ENCODE measurements at regions not wholly inside any gene's neighbourhood (a gene's known extent, or its start where the extent isn't known, plus 50 kb on each side); places are given as distances from the start of the nearest gene placed in this dataset.

- H3F3A ChIP-seq (replicated peaks; ENCODE audit: low read depth) = no peaks in the 10 kb centered on the region
- no peaks in the 10 kb centered on the region for H3K27me3 ChIP-seq (ENCODE audit: insufficient read depth)
- H3K4me2 ChIP-seq = no peak overlapping the region
- H3K36me3 Mint-ChIP-seq (ENCODE audit: low read depth) = peaks cover 4% of the 10 kb centered on the region; the same call in 2 of the 3 replicates
- no peak overlapping the region for H3K27ac ChIP-seq (ENCODE audit: low read depth)
- H3K9me3 Mint-ChIP-seq = no peaks in the 10 kb centered on the region
- no peak overlapping the region for H3K4me3 Mint-ChIP-seq
- no peak for DNase-seq (ENCODE audit: low spot score)
- no peak for ATAC-seq
- H3K4me1 Mint-ChIP-seq = peaks cover 30% of the 10 kb centered on the region
- no peaks in the 10 kb centered on the region for H4K20me1 ChIP-seq (replicated peaks; ENCODE audit: insufficient read depth)
- H3K36me3 ChIP-seq (ENCODE audit: insufficient read depth) = no peaks in the 10 kb centered on the region
- TF ChIP-seq STAT1 (IDR thresholded peaks at IDR 0.05; ENCODE audit: unreplicated experiment) = no peak
- TF ChIP-seq REST (IDR thresholded peaks at IDR 0.05; ENCODE audit: unreplicated experiment) = no peak
- TF ChIP-seq POLR2AphosphoS5 (IDR thresholded peaks at IDR 0.05; ENCODE audit: low read depth) = no peak
- no peaks in the 10 kb centered on the region for H3K79me2 ChIP-seq (replicated peaks; ENCODE audit: insufficient read depth)
- no peak overlapping the region for H3K4me3 ChIP-seq
- no peak overlapping the region for H3K27ac Mint-ChIP-seq
- peaks cover 37% of the 10 kb centered on the region for H3K4me1 ChIP-seq (ENCODE audit: insufficient read depth)
- no peak overlapping the region for H2AFZ ChIP-seq
- peaks cover 7% of the 10 kb centered on the region for H3K27me3 Mint-ChIP-seq (ENCODE audit: insufficient read depth, low read depth, poor library complexity)
- H3K9me2 ChIP-seq (ENCODE audit: insufficient read depth) = peaks cover 24% of the 10 kb centered on the region
Measured at GRCh38 chr1:209389975-209390374, 193.5 kb upstream of the CAMK1G start.

DNA sequence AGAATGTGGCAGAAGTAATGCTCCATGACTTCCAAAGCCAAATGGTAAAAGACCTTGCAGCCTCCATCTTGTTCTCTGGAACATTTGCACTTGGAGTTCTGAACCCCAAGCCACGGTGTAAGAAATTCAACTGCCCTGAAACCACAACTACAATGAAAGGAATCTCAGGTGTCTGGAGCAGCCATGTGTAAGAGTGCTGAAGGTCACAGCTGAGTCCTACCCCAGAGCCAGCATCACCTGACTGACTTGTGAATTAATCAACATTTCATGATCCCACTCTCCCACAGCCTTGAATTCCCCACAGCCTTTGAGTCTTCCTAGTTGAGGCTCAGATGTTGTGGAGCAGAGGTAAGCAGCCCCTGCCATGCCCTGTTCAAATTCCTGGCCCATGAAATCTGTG lies 192.8 kb upstream of the CAMK1G start:
- no peaks in the 10 kb centered on the region for H3K79me2 ChIP-seq (replicated peaks; ENCODE audit: insufficient read depth)
- Mint-ChIP-seq H3K4me1 (peaks cover 29% of the 10 kb centered on the region), H3K27me3 (ENCODE audit: insufficient read depth, low read depth, poor library complexity) (peaks cover 7% of the 10 kb centered on the region), H3K36me3 (ENCODE audit: low read depth) (peaks cover 4% of the 10 kb centered on the region; the same call in 2 of the 3 replicates), H3K27ac (no peak overlapping the region), H3K4me3 (no peak overlapping the region), H3K9me3 (no peaks in the 10 kb centered on the region)
- ATAC-seq (no peak), DNase-seq (ENCODE audit: low spot score) (no peak)
- no peak overlapping the region for H3K27ac ChIP-seq (ENCODE audit: low read depth)
- H3K9me2 ChIP-seq (ENCODE audit: insufficient read depth) = peaks cover 24% of the 10 kb centered on the region
- H4K20me1 ChIP-seq (replicated peaks; ENCODE audit: insufficient read depth) = no peaks in the 10 kb centered on the region
- H3K4me3 ChIP-seq = no peak overlapping the region
- no peak overlapping the region for H3K4me2 ChIP-seq
- H3K4me1 ChIP-seq (ENCODE audit: insufficient read depth) = peaks cover 37% of the 10 kb centered on the region
- H3K27me3 ChIP-seq (ENCODE audit: insufficient read depth) = no peaks in the 10 kb centered on the region
- no peaks in the 10 kb centered on the region for H3F3A ChIP-seq (replicated peaks; ENCODE audit: low read depth)
- H3K36me3 ChIP-seq (ENCODE audit: insufficient read depth) = no peaks in the 10 kb centered on the region
- TF ChIP-seq CREB1 (CRISPR knock-in tag; IDR thresholded peaks at IDR 0.05; ENCODE audit: low read depth) (no peak), JUNB (IDR thresholded peaks at IDR 0.05; ENCODE audit: unreplicated experiment) (no peak), ZNF331 (CRISPR knock-in tag; IDR thresholded peaks at IDR 0.05; ENCODE audit: low read depth) (no peak), EZH2 (IDR thresholded peaks at IDR 0.05; ENCODE audit: low read depth, unreplicated experiment) (no peak), REST (IDR thresholded peaks at IDR 0.05; ENCODE audit: unreplicated experiment) (no peak), STAT1 (IDR thresholded peaks at IDR 0.05; ENCODE audit: unreplicated experiment) (no peak)
- TF ChIP-seq, protein P1, sequence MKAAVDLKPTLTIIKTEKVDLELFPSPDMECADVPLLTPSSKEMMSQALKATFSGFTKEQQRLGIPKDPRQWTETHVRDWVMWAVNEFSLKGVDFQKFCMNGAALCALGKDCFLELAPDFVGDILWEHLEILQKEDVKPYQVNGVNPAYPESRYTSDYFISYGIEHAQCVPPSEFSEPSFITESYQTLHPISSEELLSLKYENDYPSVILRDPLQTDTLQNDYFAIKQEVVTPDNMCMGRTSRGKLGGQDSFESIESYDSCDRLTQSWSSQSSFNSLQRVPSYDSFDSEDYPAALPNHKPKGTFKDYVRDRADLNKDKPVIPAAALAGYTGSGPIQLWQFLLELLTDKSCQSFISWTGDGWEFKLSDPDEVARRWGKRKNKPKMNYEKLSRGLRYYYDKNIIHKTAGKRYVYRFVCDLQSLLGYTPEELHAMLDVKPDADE (IDR thresholded peaks at IDR 0.05) = no peak
- no peak overlapping the region for H2AFZ ChIP-seq

Measured in GM23338 (cell line).